PFSK-1 (cell line): ENCODE measurements at regions not wholly inside any gene's neighbourhood (a gene's known extent, or its start where the extent isn't known, plus 50 kb on each side); places are given as distances from the start of the nearest gene placed in this dataset.

Experiments used
- FOXP2 ChIP-seq: optimal IDR thresholded peaks from 2 replicates; pipeline ENCODE3; 2011; ENCODE audit warnings: borderline replicate concordance, control low read depth, inconsistent platforms; ENCODE audit not compliant: insufficient read depth; ENCODE audit errors: extremely low read length, extremely low read depth
- POLR2AphosphoS5 ChIP-seq: IDR thresholded peaks from 2 replicates; pipeline ENCODE4 v1.6.1; 2012; ENCODE audit warnings: low read depth, mild to moderate bottlenecking, control low read depth, low read length, moderate library complexity
- REST ChIP-seq, 2 experiments: IDR thresholded peaks; 2 replicates each; pipeline versions ENCODE4 v1.6.1 to v1.8.0; 2011 to 2012; ENCODE audit warnings: low read depth in 2 of 2, low read length in 2 of 2, control low read depth in 1 of 2, inconsistent platforms in 1 of 2, mild to moderate bottlenecking in 1 of 2, moderate library complexity in 1 of 2; ENCODE audit not compliant: insufficient read depth in 1 of 2
- SIN3A ChIP-seq: IDR thresholded peaks from 2 replicates; pipeline ENCODE4 v1.6.1; 2012; ENCODE audit warnings: mild to moderate bottlenecking, low read length, moderate library complexity, borderline replicate concordance; ENCODE audit not compliant: insufficient read depth
- TAF1 ChIP-seq: IDR thresholded peaks from 2 replicates; pipeline ENCODE4 v1.6.1; 2012; ENCODE audit warnings: low read length, control low read depth, borderline replicate concordance; ENCODE audit not compliant: insufficient read depth

GRCh38 chr1:79105500-79105899, 99.0 kb upstream of the ADGRL4 start:
- TF ChIP-seq SIN3A (no peak), TAF1 (no peak), POLR2AphosphoS5 (no peak), FOXP2 (no peak), REST (IDR thresholded peaks at IDR 0.05; ENCODE audit: insufficient read depth in 1 of 2, low read depth in 2 of 2, low read length in 2 of 2) (no peak)

DNA sequence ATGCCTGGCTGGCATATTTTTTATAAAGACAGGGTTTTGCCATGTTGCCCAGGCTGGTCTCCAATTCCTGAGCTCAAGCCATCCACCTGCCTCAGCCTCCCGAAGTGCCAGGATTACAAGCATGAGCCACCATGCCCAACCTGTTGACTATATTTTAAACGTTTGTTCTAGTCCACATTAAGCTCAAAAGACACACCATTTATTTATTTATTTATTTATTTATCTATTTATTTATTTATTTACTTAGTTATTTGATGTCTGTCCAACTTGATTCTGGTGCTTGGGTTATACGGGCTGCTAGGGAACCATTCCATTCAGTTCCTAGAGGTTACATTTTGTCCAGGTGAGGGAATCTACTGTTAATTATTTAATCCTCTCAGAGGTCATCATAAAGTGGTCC, 98.1 kb upstream of the ADGRL4 start:
- TF ChIP-seq REST (IDR thresholded peaks at IDR 0.05; ENCODE audit: insufficient read depth in 1 of 2, low read depth in 2 of 2, low read length in 2 of 2), result no peak
- no peak for TF ChIP-seq SIN3A

DNA sequence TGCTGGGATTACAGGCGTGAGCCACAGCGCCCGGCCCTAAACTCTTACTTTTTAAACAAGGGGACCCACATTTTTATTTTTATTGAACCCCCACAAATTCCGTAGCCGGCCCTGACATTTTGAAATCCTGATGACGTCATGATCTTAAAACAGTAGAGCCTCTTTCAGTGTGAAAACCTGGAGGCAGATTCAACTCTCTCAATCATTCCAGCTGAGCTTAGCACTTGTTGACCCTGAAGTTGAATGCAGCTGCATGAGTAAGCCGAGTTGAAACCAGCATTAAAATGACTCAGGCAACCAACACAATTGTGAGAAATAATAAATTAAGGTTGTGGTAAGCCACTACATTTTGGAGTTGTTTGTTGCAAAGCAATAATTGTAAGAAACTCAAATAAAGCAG, 93.9 kb upstream of the ADGRL4 start:
- TF ChIP-seq POLR2AphosphoS5, result no peak
- no peak for TF ChIP-seq TAF1
- no peak for TF ChIP-seq REST (IDR thresholded peaks at IDR 0.05; ENCODE audit: insufficient read depth in 1 of 2, low read depth in 2 of 2, low read length in 2 of 2)
- TF ChIP-seq SIN3A, result no peak
- no peak for TF ChIP-seq FOXP2

DNA sequence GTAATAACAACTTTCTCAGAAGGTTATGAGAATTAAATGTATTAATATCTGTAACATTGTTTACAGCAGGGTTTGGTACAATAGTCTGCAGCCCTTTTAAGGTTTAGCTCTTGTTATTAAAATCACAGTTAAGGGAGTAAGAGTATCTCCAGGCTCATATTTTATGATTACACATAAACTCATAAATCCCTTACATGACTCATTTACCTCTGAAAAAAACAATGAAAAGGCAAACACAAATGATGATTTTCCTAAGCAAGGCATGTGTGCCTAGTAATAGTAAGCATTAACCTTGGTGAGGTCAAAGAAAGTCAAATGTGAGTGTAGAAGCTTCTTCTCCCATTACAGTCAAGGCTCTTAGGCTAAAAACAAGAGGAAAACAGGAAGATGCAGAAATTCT, 84.5 kb upstream of the ADGRL4 start:
- no peak for TF ChIP-seq REST (IDR thresholded peaks at IDR 0.05; ENCODE audit: insufficient read depth in 1 of 2, low read depth in 2 of 2, low read length in 2 of 2)
- TF ChIP-seq POLR2AphosphoS5, result no peak
- no peak for TF ChIP-seq TAF1
- TF ChIP-seq FOXP2, result no peak
- TF ChIP-seq SIN3A, result no peak

- TF ChIP-seq SIN3A (no peak), REST (IDR thresholded peaks at IDR 0.05; ENCODE audit: insufficient read depth in 1 of 2, low read depth in 2 of 2, low read length in 2 of 2) (no peak), FOXP2 (no peak), TAF1 (no peak), POLR2AphosphoS5 (no peak)
Measured at GRCh38 chr1:79089946-79090345, 83.4 kb upstream of the ADGRL4 start.
